Body of pancreas (tissue), 4 donors: ENCODE measurements at regions not wholly inside any gene's neighbourhood (a gene's known extent, or its start where the extent isn't known, plus 50 kb on each side); places are given as distances from the start of the nearest gene placed in this dataset.

ENCODE experiments used
- ATAC-seq: fragments of 150-250 bp; one replicate; pipeline ENCODE4 v1.9.1; 2016
- DNase-seq, 4 donors: peaks; one replicate each; pipeline ENCODE4 v3.0.0-alpha.2; 2019
- H3K27ac ChIP-seq, 4 donors: fragments of 200-600 bp; sonication (generic); 1 replicate in 3 of 4; 2 replicates in 1 of 4; pipeline versions ENCODE4 v1.5.1 to v1.6.1; 2016 to 2019; ENCODE audit warnings: mild to moderate bottlenecking in 1 of 4, mixed read lengths in 1 of 4, moderate library complexity in 1 of 4
- H3K27me3 ChIP-seq, 2 donors: fragments of 200-600 bp; sonication (generic); one replicate each; pipeline ENCODE4 v1.6.0; 2016; ENCODE audit warnings: mild to moderate bottlenecking in 1 of 2
- H3K36me3 ChIP-seq, 2 donors: fragments of 200-600 bp; sonication (generic); replicated peaks in 1 of 2; 2 replicates each; pipeline ENCODE4 v1.5.1; 2016; ENCODE audit warnings: low read depth in 2 of 2; ENCODE audit not compliant: insufficient read depth in 1 of 2
- H3K4me1 ChIP-seq: fragments of 200-600 bp; sonication (generic); one replicate; pipeline ENCODE4 v1.6.0; 2016
- H3K4me3 ChIP-seq, 2 donors: fragments of 200-600 bp; sonication (generic); 1 replicate in 1 of 2; 2 replicates in 1 of 2; pipeline ENCODE4 v1.5.1; 2016 to 2019
- H3K9me3 ChIP-seq, 3 donors: fragments of 200-600 bp; sonication (generic); 1 replicate in 2 of 3; 2 replicates in 1 of 3; pipeline ENCODE4 v1.5.1; 2016
- POLR2A ChIP-seq, 3 donors: fragments of 450-650 bp; IDR thresholded peaks; one replicate each; pipeline ENCODE4 v1.6.1; 2016; ENCODE audit warnings: antibody characterized with exemption in 3 of 3, mild to moderate bottlenecking in 2 of 3
- WGBS, 2 donors: methylation state at CpG; one replicate each; pipeline ENCODE4 v1.1.5; 2017; 5-methylcytosine and 5-hydroxymethylcytosine counted together
- intact Hi-C: fragments of 100-400 bp; cut with DNase I; formaldehyde crosslinking; loops from one replicate; pipeline ENCODE4 v1.15.1; 2023
- TF ChIP-seq, protein P1 (sequence below), 7 experiments: fragments of 450-650 bp in 4 of 7; fragments of 200-600 bp in 3 of 7; sonication (generic) in 3 of 7; IDR thresholded peaks; one replicate each; pipeline ENCODE4 v1.5.1; 2016 to 2019; ENCODE audit warnings: antibody characterized with exemption in 7 of 7

- H3K4me1 ChIP-seq: peaks cover 19% of the 10 kb centered on the region
- no peaks in the 10 kb centered on the region for H3K36me3 ChIP-seq
- H3K27me3 ChIP-seq: no peaks in the 10 kb centered on the region
- WGBS, 2 donors: 59 to 69% methylated on average over 5 of the region's 5 CpGs
- ATAC-seq (no peak), DNase-seq (no peak)
- peak overlapping the region; percentile 15 to 74 (median 50) for H3K27ac ChIP-seq
- H3K9me3 ChIP-seq: no peaks in the 10 kb centered on the region
- TF ChIP-seq POLR2A (IDR thresholded peaks at IDR 0.05): no peak
- TF ChIP-seq, protein P1, sequence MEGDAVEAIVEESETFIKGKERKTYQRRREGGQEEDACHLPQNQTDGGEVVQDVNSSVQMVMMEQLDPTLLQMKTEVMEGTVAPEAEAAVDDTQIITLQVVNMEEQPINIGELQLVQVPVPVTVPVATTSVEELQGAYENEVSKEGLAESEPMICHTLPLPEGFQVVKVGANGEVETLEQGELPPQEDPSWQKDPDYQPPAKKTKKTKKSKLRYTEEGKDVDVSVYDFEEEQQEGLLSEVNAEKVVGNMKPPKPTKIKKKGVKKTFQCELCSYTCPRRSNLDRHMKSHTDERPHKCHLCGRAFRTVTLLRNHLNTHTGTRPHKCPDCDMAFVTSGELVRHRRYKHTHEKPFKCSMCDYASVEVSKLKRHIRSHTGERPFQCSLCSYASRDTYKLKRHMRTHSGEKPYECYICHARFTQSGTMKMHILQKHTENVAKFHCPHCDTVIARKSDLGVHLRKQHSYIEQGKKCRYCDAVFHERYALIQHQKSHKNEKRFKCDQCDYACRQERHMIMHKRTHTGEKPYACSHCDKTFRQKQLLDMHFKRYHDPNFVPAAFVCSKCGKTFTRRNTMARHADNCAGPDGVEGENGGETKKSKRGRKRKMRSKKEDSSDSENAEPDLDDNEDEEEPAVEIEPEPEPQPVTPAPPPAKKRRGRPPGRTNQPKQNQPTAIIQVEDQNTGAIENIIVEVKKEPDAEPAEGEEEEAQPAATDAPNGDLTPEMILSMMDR (IDR thresholded peaks at IDR 0.05): no peak
- no peak overlapping the region for H3K4me3 ChIP-seq
- intact Hi-C loops: no loop called here
These were observed 264.0 kb upstream of the NSMCE3 start for GRCh38 chr15:29533647-29534046.

DNA sequence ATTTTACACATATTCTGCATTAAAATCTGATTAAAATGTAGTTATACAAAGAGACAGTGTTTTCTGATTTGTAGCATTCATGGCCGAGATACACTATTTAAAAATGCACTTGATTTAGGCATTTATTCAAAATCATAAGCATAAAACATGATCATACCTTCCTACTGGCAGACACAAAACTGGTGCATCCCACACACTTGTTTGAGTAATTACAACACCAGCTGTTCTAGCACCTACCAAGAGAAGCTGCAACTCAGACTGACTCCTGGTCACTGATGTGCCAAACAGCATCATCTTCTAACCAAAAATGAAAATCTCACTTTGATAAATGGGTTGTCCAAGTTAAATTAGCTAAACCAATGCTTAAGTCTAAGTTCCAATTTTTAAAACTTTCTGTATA, 262.7 kb upstream of the NSMCE3 start:
- no peaks in the 10 kb centered on the region for H3K9me3 ChIP-seq
- H3K36me3 ChIP-seq: no peaks in the 10 kb centered on the region
- no peaks in the 10 kb centered on the region for H3K27me3 ChIP-seq
- DNase-seq: no peak
- H3K27ac ChIP-seq: peak overlapping the region in 1 of 4 donors; percentile 74
- H3K4me3 ChIP-seq: no peak overlapping the region
- intact Hi-C loops: no loop called here
- no peak for ATAC-seq
- H3K4me1 ChIP-seq: peaks cover 19% of the 10 kb centered on the region
- 56 to 77% methylated on average over 1 of the region's 1 CpG for WGBS, 2 donors
- TF ChIP-seq POLR2A (IDR thresholded peaks at IDR 0.05): no peak
- TF ChIP-seq, protein P1 (IDR thresholded peaks at IDR 0.05): no peak

GRCh38 chr15:29530966-29531365, 261.3 kb upstream of the NSMCE3 start:
- Histone ChIP-seq H3K36me3 (no peaks in the 10 kb centered on the region), H3K4me1 (peaks cover 19% of the 10 kb centered on the region), H3K9me3 (no peaks in the 10 kb centered on the region), H3K27ac (no peak overlapping the region), H3K4me3 (no peak overlapping the region), H3K27me3 (no peaks in the 10 kb centered on the region)
- WGBS, 2 donors: 87 to 89% methylated on average over 9 of the region's 9 CpGs
- no peak for TF ChIP-seq POLR2A (IDR thresholded peaks at IDR 0.05)
- TF ChIP-seq, protein P1 (IDR thresholded peaks at IDR 0.05): no peak
- DNase-seq: no peak
- no peak for ATAC-seq
- intact Hi-C loops: no loop called here

- intact Hi-C loops: no loop called here
- no peak for DNase-seq
- Histone ChIP-seq H3K27ac (no peak overlapping the region), H3K36me3 (no peaks in the 10 kb centered on the region), H3K4me3 (no peak overlapping the region), H3K27me3 (no peaks in the 10 kb centered on the region), H3K4me1 (peaks cover 12% of the 10 kb centered on the region), H3K9me3 (no peaks in the 10 kb centered on the region)
- WGBS, 2 donors: 68 to 97% methylated on average over 3 of the region's 3 CpGs
- TF ChIP-seq, protein P1 (IDR thresholded peaks at IDR 0.05): no peak
- TF ChIP-seq POLR2A (IDR thresholded peaks at IDR 0.05): no peak
- no peak for ATAC-seq
These were observed 259.4 kb upstream of the NSMCE3 start for GRCh38 chr15:29529043-29529442.

- TF ChIP-seq, protein P1 (IDR thresholded peaks at IDR 0.05): no peak
- TF ChIP-seq POLR2A (IDR thresholded peaks at IDR 0.05): no peak
- intact Hi-C loops: no loop called here
- Histone ChIP-seq H3K27ac (no peak overlapping the region), H3K9me3 (no peaks in the 10 kb centered on the region), H3K4me1 (peaks cover 6% of the 10 kb centered on the region), H3K4me3 (no peak overlapping the region), H3K36me3 (no peaks in the 10 kb centered on the region), H3K27me3 (no peaks in the 10 kb centered on the region)
- 21 to 25% methylated on average over 1 of the region's 1 CpG for WGBS, 2 donors
- peak in 1 of 4 donors; percentile 25 for DNase-seq
- ATAC-seq: no peak
These were observed 258.7 kb upstream of the NSMCE3 start for GRCh38 chr15:29528276-29528675.
